ACHN (cell line): ENCODE measurements at regions not wholly inside any gene's neighbourhood (a gene's known extent, or its start where the extent isn't known, plus 50 kb on each side); places are given as distances from the start of the nearest gene placed in this dataset.
A peak's percentile ranks its signal among the peaks of the same experiment; 100 is the strongest.

Experiments
- DNase-seq: peaks from one replicate; pipeline ENCODE4 v3.0.0-alpha.2; 2015
- in situ Hi-C: cut with HindIII; loops from 2 replicates; pipeline ENCODE4 v1.10.0; 2017; ENCODE audit warnings: low sequenced_read_pairs, low pct_ligation_motif_present, low pct_unique_long_range_greater_than_20kb

- no peak for DNase-seq
- in situ Hi-C loops = no loop called here
Observed at GRCh38 chr6:44649365-44650025, 262.0 kb downstream of the CDC5L start.

- DNase-seq = no peak
- in situ Hi-C loops = no loop called here
Observed at GRCh38 chr6:44650495-44650894, 263.0 kb downstream of the CDC5L start.

- in situ Hi-C loops = no loop called here
- peak; percentile 15 for DNase-seq
Observed at GRCh38 chr6:44650947-44651346, 263.4 kb downstream of the CDC5L start.

- in situ Hi-C loops = no loop called here
- DNase-seq = no peak
Observed at GRCh38 chr6:44651604-44652003, 264.1 kb downstream of the CDC5L start.

- no peak for DNase-seq
- in situ Hi-C loops = no loop called here
Observed at GRCh38 chr6:44652547-44652946, 265.0 kb downstream of the CDC5L start.

- DNase-seq = no peak
- in situ Hi-C loops = no loop called here
Observed at GRCh38 chr6:44653091-44653490, 265.6 kb downstream of the CDC5L start.

GRCh38 chr6:44653761-44654218 lies 266.3 kb downstream of the CDC5L start:
- no peak for DNase-seq
- in situ Hi-C loops = no loop called here

- in situ Hi-C loops = no loop called here
- peak; percentile 41 for DNase-seq
Observed at GRCh38 chr6:44655412-44656342, 268.2 kb downstream of the CDC5L start.

- in situ Hi-C loops = no loop called here
- DNase-seq = no peak
Observed at GRCh38 chr6:44656691-44657090, 269.2 kb downstream of the CDC5L start.

DNA sequence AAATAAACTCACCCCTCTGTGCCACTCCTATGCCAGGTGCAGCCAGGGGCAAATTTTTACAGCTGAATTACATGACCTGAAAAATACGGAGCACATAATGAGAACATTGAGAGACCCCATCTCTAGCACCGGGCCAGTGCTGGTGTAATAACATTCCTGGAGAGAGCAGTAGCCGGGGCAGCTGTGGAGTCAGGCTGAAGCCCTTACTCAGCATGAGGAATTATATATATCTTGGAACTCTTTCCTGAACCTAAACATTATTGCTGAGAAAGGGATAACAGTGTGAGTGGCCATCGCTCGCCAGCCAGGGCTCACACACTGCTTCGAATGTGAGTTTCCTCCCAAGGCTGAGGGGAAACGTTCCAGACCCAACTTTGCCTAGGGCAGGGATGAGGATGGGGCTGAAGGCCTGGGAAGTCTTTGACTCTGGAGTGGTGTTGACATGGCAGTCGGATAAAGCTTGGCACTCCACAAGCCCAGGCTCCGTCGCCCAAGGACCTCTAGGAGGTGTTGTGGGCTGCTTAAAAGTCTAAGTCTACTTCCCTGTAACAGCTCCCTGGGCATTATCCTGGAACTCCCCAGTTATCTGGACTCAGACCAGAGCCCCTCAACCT lies 269.8 kb downstream of the CDC5L start:
- in situ Hi-C loops = no loop called here
- DNase-seq = no peak

DNA sequence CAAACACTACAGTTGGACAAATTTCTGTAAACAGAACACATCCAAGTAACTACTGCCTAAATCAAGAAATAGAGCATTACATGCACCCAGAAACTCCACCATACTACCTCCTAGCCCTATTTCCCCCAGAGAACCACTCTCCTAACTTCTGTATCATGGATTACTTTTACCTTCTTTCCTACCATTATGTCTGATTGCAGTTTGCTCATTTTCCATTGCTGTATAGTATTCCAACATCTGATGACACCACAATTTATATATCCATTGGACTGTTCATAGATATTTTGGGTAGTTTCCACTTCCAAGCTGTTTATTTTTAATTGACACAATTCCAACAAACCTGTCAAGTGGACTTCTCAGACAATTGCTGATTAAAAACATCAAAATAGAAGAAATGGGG lies 271.1 kb downstream of the CDC5L start:
- in situ Hi-C loops = no loop called here
- no peak for DNase-seq

DNA sequence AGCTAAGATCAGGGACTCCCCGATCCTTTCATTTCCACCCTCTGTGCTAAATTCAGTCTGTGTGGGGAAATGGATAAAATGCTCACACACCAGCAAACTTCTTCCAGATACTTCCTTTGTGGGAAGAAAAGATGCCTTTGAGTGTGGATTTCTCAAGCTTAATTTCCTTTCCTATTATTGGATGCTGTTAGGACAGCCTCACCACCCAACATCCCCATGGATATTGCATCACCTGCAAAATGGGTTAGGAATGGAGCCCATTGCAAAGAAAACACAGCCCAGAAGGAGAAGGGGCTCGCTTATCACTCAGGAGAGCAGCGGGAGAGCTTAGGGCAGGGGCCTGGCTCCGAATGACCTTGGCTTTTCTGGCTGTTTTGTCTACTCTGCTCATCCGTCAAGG lies 272.2 kb downstream of the CDC5L start:
- DNase-seq = no peak
- in situ Hi-C loops = no loop called here

GRCh38 chr6:44660561-44661220 lies 273.2 kb downstream of the CDC5L start:
- in situ Hi-C loops = no loop called here
- no peak for DNase-seq

- no peak for DNase-seq
- in situ Hi-C loops = no loop called here
Observed at GRCh38 chr6:44661221-44662008, 273.9 kb downstream of the CDC5L start.

DNA sequence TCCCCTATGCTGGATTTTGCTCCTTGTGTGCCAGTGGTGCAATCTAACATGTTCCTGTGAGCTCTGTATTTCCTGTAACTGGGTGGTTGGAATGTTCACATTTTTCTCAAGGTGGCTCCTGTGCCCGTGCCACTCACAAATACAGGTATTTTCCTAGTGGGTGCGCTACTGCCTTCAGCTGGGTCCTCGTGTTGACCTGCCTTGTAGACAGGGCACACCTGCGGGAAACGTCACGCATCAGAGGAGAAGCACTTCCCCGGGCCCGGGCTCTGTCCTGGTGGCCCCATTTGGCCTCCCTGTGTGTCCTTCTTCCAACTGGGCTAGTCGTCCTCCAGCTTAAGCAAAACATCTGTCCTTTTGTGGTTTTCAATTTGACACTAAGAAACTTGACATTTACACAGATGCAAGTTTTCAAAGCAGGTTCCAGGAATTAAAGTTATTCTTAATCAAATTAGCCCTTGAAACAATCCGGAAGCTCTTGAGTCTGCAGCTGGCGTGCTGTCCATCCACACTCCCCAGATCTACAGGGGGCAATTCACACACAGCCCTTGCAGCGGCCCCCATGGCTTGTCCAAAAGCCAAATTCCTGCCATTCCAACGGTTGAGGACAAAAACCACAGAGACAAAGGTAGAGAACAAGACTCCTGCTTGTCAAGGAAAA lies 275.1 kb downstream of the CDC5L start:
- in situ Hi-C loops = no loop called here
- no peak for DNase-seq

DNA sequence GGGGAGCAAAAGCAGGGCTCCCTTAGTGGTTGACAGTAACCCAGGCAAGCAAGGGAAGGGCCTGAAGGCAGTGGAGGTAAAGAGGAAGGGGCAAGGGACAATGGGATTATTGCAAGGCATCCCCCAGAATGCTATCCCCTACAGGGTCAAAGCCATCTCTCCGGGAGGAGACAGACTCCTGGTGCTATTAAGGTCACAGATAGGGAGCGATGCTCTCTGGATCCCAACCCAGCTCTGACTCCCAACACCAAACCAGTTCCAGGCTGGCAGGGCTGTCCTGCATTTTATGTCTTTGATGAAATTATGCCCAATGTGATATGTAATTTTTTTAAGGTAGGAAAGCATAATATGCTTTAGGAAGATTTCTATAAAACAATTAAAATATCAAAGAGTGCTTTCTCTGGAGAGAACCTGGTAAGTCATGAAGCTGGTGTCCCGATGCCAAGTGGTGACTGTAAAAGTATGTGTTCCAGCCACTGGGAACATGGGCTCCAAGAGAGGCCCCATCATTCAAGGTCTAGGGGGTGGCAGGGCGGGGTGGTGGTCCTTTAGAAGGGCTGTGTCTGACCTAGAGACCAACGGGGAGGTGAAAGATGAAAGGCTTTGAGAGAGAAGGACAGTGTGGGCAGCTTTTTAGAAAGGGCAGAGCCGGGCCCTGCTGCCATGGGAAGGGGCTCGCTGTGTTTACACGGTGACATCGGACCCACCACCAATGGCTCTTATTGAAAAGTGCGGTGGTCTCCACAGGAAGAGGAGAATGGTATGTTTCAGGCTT lies 276.5 kb downstream of the CDC5L start:
- DNase-seq = no peak
- in situ Hi-C loops = no loop called here

- in situ Hi-C loops = no loop called here
- no peak for DNase-seq
Observed at GRCh38 chr6:44664716-44665115, 277.2 kb downstream of the CDC5L start.
